ENCODE measurements at regions not wholly inside any gene's neighbourhood (a gene's known extent, or its start where the extent isn't known, plus 50 kb on each side); places are given as distances from the start of the nearest gene placed in this dataset.

GRCh38 chr2:172204309-172204708 lies 101.6 kb upstream of the DLX2 start:
- DNase-seq = no peak
- no peak for ATAC-seq

- DNase-seq = no peak
- ATAC-seq = no peak
Observed at GRCh38 chr2:172204762-172205161, 102.1 kb upstream of the DLX2 start.

GRCh38 chr2:172205292-172205691 lies 102.6 kb upstream of the DLX2 start:
- ATAC-seq (no peak), DNase-seq (no peak)

- no peak for ATAC-seq
- DNase-seq = no peak
Observed at GRCh38 chr2:172207911-172208310, 105.2 kb upstream of the DLX2 start.

GRCh38 chr2:172208791-172209325 lies 106.2 kb upstream of the DLX2 start:
- DNase-seq = no peak

GRCh38 chr2:172210599-172210998 lies 107.9 kb upstream of the DLX2 start:
- ATAC-seq (no peak), DNase-seq (no peak)

More at GRCh38 chr2:172208791-172209325, 106.2 kb upstream of the DLX2 start:
- ATAC-seq = no peak

GRCh38 chr2:172211512-172211911 lies 108.8 kb upstream of the DLX2 start:
- DNase-seq (no peak), ATAC-seq (no peak)

GRCh38 chr2:172213116-172213860 lies 110.6 kb upstream of the DLX2 start:
- no peak for DNase-seq
- no peak for ATAC-seq

GRCh38 chr2:172214252-172214651 lies 111.6 kb upstream of the DLX2 start:
- DNase-seq (no peak), ATAC-seq (no peak)

- ATAC-seq = no peak
- no peak for DNase-seq
Observed at GRCh38 chr2:172215172-172215935, 112.7 kb upstream of the DLX2 start.

GRCh38 chr2:172215936-172216335 lies 113.2 kb upstream of the DLX2 start:
- DNase-seq = no peak

GRCh38 chr2:172216477-172216876 lies 113.8 kb upstream of the DLX2 start:
- DNase-seq = no peak
- no peak for ATAC-seq

More at GRCh38 chr2:172215936-172216335, 113.2 kb upstream of the DLX2 start:
- no peak for ATAC-seq

GRCh38 chr2:172219201-172219600 lies 116.5 kb upstream of the DLX2 start:
- DNase-seq (no peak), ATAC-seq (no peak)

- DNase-seq = no peak
- no peak for ATAC-seq
Observed at GRCh38 chr2:172220121-172220520, 117.4 kb upstream of the DLX2 start.

- ATAC-seq (no peak), DNase-seq (no peak)
Observed at GRCh38 chr2:172223601-172224054, 120.9 kb upstream of the DLX2 start.

GRCh38 chr2:172225786-172226185 lies 123.1 kb upstream of the DLX2 start:
- ATAC-seq = no peak
- DNase-seq = no peak

- DNase-seq = no peak
Observed at GRCh38 chr2:172226244-172227061, 123.8 kb upstream of the DLX2 start.

GRCh38 chr2:172227719-172228118 lies 125.0 kb upstream of the DLX2 start:
- ATAC-seq = no peak

More at GRCh38 chr2:172226244-172227061, 123.8 kb upstream of the DLX2 start:
- no peak for ATAC-seq

GRCh38 chr2:172228177-172228808 lies 125.6 kb upstream of the DLX2 start:
- ATAC-seq (no peak), DNase-seq (no peak)

More at GRCh38 chr2:172227719-172228118, 125.0 kb upstream of the DLX2 start:
- no peak for DNase-seq

GRCh38 chr2:172229125-172229524 lies 126.4 kb upstream of the DLX2 start:
- ATAC-seq (no peak), DNase-seq (no peak)

- DNase-seq = no peak
Observed at GRCh38 chr2:172230332-172230888, 127.7 kb upstream of the DLX2 start.

More at GRCh38 chr2:172230332-172230888, 127.7 kb upstream of the DLX2 start:
- no peak for ATAC-seq
